Nephron progenitor cell (in vitro differentiated cells): ENCODE measurements at regions not wholly inside any gene's neighbourhood (a gene's known extent, or its start where the extent isn't known, plus 50 kb on each side); places are given as distances from the start of the nearest gene placed in this dataset.

ENCODE experiments used
- DNase-seq: peaks from one replicate; pipeline ENCODE4 v3.0.0; 2021
- H3K27ac Mint-ChIP-seq: 2 replicates; pipeline ENCODE4 v1.8.0; 2021; ENCODE audit warnings: mild to moderate bottlenecking, moderate library complexity, mixed read lengths
- H3K27me3 Mint-ChIP-seq: 2 replicates; pipeline ENCODE4 v1.8.0; 2021; ENCODE audit warnings: mild to moderate bottlenecking, low read depth, mixed read lengths; ENCODE audit not compliant: poor library complexity
- H3K36me3 Mint-ChIP-seq: 2 replicates; pipeline ENCODE4 v1.8.0; 2021; ENCODE audit warnings: low read depth, mixed read lengths
- H3K4me1 Mint-ChIP-seq: 2 replicates; pipeline ENCODE4 v1.8.0; 2021; ENCODE audit warnings: mixed read lengths
- H3K4me3 Mint-ChIP-seq: 2 replicates; pipeline ENCODE4 v1.8.0; 2021; ENCODE audit warnings: mild to moderate bottlenecking, moderate library complexity, mixed read lengths
- H3K9me3 Mint-ChIP-seq: 2 replicates; pipeline ENCODE4 v1.8.0; 2021; ENCODE audit warnings: mild to moderate bottlenecking, moderate library complexity, mixed read lengths
- CTCF ChIP-seq: fragments of 200-600 bp; sonication (generic); IDR thresholded peaks from 2 replicates; pipeline ENCODE4 v1.5.0; 2021; ENCODE audit warnings: antibody characterized with exemption

GRCh38 chr2:17249249-17249648 is 269.0 kb downstream of the RAD51AP2 start:
- Mint-ChIP-seq H3K9me3 (no peaks in the 10 kb centered on the region), H3K27me3 (no peaks in the 10 kb centered on the region), H3K4me3 (no peak overlapping the region), H3K27ac (no peak overlapping the region), H3K4me1 (no peaks in the 10 kb centered on the region), H3K36me3 (no peaks in the 10 kb centered on the region)
- no peak for DNase-seq
- TF ChIP-seq CTCF: no peak

- no peaks in the 10 kb centered on the region for H3K27me3 Mint-ChIP-seq
- TF ChIP-seq CTCF: no peak
- H3K9me3 Mint-ChIP-seq: no peaks in the 10 kb centered on the region
- no peaks in the 10 kb centered on the region for H3K4me1 Mint-ChIP-seq
- no peaks in the 10 kb centered on the region for H3K36me3 Mint-ChIP-seq
- no peak for DNase-seq
- no peak overlapping the region for H3K4me3 Mint-ChIP-seq
- H3K27ac Mint-ChIP-seq: no peak overlapping the region
These were observed 272.3 kb downstream of the RAD51AP2 start for GRCh38 chr2:17245906-17246305.

- Mint-ChIP-seq H3K9me3 (no peaks in the 10 kb centered on the region), H3K36me3 (no peaks in the 10 kb centered on the region), H3K4me1 (no peaks in the 10 kb centered on the region), H3K4me3 (no peak overlapping the region), H3K27me3 (no peaks in the 10 kb centered on the region), H3K27ac (no peak overlapping the region)
- DNase-seq: no peak
- TF ChIP-seq CTCF: no peak
These were observed 275.3 kb downstream of the RAD51AP2 start for GRCh38 chr2:17242813-17243485.

- Mint-ChIP-seq H3K27ac (no peak overlapping the region), H3K4me1 (no peaks in the 10 kb centered on the region), H3K4me3 (no peak overlapping the region), H3K27me3 (no peaks in the 10 kb centered on the region), H3K36me3 (no peaks in the 10 kb centered on the region), H3K9me3 (no peaks in the 10 kb centered on the region)
- DNase-seq: no peak
- no peak for TF ChIP-seq CTCF
These were observed 278.7 kb downstream of the RAD51AP2 start for GRCh38 chr2:17239550-17239949.

GRCh38 chr2:17235167-17235566 is 283.1 kb downstream of the RAD51AP2 start:
- no peak for TF ChIP-seq CTCF
- H3K27me3 Mint-ChIP-seq: no peaks in the 10 kb centered on the region

More at GRCh38 chr2:17235167-17235566, 283.1 kb downstream of the RAD51AP2 start:
- Mint-ChIP-seq H3K36me3 (no peaks in the 10 kb centered on the region), H3K4me3 (no peak overlapping the region), H3K4me1 (peaks cover 6% of the 10 kb centered on the region), H3K27ac (no peak overlapping the region), H3K9me3 (no peaks in the 10 kb centered on the region)
- no peak for DNase-seq
